HT-29 (cell line): ENCODE measurements at regions not wholly inside any gene's neighbourhood (a gene's known extent, or its start where the extent isn't known, plus 50 kb on each side); places are given as distances from the start of the nearest gene placed in this dataset.
"Not testable (repeated sequence)": the region's sequence is repeated elsewhere in the genome, so short reads cannot be mapped to it uniquely, and the experiment has no call there.

ENCODE experiments used
- DNase-seq: peaks from one replicate; pipeline ENCODE4 v3.0.0-alpha.2; 2015; ENCODE audit warnings: low spot score

GRCh38 chr16:86885139-86885538 lies 306.8 kb downstream of the FOXL1 start:
- no peak for DNase-seq

- DNase-seq: no peak
These were observed 308.3 kb downstream of the FOXL1 start for GRCh38 chr16:86886651-86887050.

DNA sequence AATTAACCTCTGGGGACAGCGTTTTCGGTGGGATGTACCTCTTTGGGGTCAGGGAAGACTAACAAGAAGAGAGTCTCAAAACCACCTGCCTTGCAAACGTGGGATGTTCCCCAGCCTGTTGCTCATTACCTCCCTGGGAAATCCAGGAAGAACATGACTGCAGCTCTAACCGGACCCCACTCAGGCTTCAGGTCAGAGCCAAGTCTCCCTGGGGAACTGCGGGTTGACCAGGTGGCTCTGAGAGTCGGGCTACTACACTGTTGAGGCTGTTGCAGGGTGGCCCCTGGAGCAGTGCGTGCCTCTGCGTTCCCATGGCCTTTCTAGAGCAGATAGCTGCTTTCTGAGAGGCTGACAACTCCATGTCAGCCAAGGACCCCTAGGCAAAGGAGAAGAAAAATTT lies 309.1 kb downstream of the FOXL1 start:
- no peak for DNase-seq

DNA sequence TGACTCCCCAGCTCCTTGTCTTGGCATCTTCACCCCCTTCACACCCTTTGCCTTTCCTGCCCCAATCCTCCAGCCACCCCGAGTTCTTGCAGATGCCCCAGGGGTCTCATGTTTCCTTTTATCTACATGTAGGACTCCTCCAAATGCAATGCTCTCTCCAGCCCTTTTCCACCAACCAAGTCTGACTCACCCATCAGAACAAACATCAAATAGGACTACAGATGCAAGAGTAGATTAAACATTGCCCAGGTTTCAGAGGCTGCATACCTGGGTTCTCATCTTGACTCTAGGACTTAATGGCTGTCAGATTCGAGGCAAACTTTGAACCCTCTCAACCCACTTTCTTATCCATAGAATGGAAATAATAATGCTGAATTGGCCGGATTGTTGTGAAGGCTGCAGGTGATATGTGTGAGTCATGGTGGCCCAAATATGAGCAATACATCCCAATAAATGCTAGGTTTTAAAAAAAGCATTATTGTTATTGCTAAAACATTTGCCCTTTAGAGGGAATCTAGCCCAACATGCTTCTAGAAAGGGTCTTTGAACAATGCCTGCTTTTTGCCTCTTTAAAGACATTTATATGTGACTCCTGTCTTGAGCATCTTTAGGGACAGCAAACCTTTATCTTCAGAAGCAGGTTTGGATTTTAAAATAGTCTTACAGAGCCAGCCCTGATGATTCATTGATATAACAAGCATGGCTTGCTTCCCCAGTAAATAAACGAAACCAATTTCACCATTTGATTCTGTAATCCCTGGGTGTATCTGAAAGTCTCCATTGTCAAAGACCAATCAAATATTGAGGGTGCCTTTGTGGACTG lies 310.1 kb downstream of the FOXL1 start:
- no peak for DNase-seq

DNA sequence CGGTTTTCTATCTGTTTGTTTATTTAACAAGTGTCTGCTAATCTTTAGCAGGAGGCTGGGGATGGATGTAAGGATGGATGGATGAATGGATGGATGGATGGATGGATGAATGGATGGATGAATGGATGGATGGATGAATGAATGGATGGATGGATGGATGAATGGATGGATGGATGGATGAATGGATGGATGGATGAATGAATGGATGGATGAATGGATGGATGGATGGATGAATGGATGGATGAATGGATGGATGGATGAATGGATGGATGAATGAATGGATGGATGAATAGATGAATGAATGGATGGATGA lies 310.7 kb downstream of the FOXL1 start:
- not testable (repeated sequence) for DNase-seq

- DNase-seq: no peak
These were observed 311.6 kb downstream of the FOXL1 start for GRCh38 chr16:86889974-86890373.

- no peak for DNase-seq
These were observed 312.8 kb downstream of the FOXL1 start for GRCh38 chr16:86891121-86891520.

- DNase-seq: no peak
These were observed 313.3 kb downstream of the FOXL1 start for GRCh38 chr16:86891631-86892030.

- no peak for DNase-seq
These were observed 314.2 kb downstream of the FOXL1 start for GRCh38 chr16:86892509-86892908.

GRCh38 chr16:86893506-86893905 lies 315.2 kb downstream of the FOXL1 start:
- no peak for DNase-seq

GRCh38 chr16:86894029-86894567 lies 315.7 kb downstream of the FOXL1 start:
- DNase-seq: no peak

- DNase-seq: no peak
These were observed 316.6 kb downstream of the FOXL1 start for GRCh38 chr16:86894925-86895324.

- no peak for DNase-seq
These were observed 317.3 kb downstream of the FOXL1 start for GRCh38 chr16:86895606-86896005.

DNA sequence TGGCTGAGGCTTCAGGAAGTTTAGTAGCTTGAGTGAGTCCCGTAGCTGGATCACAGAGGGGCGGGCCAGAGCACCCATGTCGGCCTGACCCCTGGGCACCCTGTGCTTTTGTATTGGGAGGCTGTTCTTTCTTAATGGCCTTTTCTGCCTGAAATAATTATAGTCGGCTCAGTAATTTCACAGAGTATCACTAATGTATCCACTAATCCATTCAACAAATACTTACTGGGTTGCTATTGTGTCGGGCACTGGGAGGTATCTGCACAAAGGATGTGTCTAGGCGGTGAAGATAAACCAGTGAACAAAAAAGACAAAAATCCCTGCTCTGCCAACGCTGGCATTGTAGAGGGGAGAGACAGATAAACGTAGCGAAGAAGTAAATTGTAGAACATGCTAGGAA lies 318.6 kb downstream of the FOXL1 start:
- no peak for DNase-seq

DNA sequence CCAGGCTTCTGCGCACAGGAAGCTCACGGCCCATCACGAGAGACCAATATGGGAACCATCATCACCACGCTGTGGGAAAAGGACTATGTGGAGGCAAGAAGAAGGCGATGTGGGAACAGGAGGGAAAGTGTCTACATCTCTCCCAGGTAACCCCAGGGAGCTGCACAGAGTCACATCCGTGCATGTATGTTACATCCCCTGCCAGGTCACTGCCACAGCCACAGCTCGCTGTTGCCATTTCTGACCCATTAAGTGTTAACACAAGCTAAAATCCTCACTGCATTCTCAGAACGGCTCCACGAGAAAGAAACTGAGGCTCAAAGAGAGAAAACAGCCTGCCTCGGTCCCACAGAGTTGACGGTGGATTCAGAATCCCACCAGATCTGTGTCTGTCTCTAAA lies 319.1 kb downstream of the FOXL1 start:
- DNase-seq: no peak

DNA sequence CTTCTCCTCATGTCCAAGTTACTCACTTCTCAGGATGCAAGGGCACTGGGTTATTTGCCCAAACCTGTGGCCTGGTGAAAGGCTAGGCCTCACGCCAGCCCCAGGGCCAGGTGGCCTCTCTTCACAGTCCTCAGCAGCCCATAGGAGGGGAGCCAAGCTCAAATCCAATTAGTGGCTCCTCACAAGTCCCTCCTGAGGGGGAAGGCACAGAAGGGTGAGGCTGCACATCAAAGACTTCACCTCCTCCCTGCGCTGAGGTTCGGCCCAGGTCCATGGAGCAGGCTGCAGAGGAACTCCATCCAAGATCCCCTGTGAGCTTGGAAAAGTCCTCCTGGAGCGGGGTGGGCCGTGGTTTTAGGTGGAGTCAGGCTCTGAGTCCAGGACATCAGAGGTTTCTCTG lies 320.0 kb downstream of the FOXL1 start:
- DNase-seq: no peak

DNA sequence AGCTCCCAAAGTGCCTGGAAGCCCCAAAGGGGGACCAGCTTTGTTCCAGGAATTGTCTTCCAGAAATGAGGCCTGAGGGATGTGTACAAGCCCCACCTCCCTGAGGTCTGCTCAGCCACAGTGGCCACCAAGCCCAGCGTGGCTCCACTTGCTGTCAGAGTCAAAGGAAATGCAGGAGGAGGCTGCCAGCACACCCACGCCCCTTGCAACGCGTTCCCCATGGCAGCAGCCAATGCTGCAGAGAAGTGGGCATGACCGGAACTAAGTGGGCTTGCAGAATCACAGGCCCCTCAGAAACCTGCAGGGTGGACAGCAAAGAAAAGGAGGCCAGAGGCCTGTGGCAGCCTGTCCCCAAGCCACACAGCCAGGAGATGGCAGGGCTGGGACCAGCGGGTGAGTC lies 320.8 kb downstream of the FOXL1 start:
- no peak for DNase-seq

- DNase-seq: no peak
These were observed 321.4 kb downstream of the FOXL1 start for GRCh38 chr16:86899757-86900156.

GRCh38 chr16:86901483-86901882 lies 323.1 kb downstream of the FOXL1 start:
- no peak for DNase-seq

- no peak for DNase-seq
These were observed 324.3 kb downstream of the FOXL1 start for GRCh38 chr16:86902656-86903001.

DNA sequence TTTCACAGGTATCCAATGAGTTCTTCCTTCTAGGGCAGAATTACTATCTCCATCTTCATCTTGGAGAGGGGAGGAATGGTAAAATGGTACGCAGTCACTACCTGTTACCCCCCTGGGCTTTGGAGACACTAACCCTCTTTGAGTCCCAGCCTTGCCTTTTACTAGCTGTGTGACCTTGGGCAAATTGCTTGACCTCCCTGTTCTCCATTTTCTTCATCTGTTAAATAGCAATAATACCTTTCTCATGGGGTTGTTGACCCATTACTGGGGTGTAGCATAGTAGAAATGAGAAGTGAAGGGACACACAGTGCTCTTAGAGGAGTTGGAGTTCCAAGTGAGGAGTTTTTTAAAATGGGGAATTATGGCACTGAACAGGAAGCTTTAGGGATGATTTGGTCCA lies 324.7 kb downstream of the FOXL1 start:
- DNase-seq: no peak

- DNase-seq: no peak
These were observed 327.0 kb downstream of the FOXL1 start for GRCh38 chr16:86905302-86905701.

DNA sequence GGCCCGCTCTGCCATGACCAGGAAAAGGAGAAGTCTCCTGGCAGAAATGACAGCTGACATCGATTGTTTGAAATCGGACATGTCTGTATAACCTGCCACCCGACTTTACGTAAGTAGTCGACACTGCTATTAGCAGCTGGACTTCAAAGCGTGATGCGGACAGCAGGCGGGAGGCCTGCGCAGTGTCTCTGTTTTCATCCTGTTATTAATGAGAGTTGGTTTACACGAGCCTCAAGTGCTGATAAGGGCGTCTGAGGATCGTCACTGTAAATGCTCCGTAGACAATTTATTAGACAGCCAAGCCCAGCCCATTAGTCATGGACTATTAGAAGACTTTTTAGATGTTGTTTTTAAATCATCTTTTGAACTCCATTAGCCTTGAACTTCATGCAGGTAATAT lies 328.3 kb downstream of the FOXL1 start:
- no peak for DNase-seq
